ENCODE measurements at regions not wholly inside any gene's neighbourhood (a gene's known extent, or its start where the extent isn't known, plus 50 kb on each side); places are given as distances from the start of the nearest gene placed in this dataset.

GRCh38 chr7:10720042-10720441 is 253.6 kb upstream of the PHF14 start:
- no peaks in the 10 kb centered on the region for H4K20me1 ChIP-seq (ENCODE audit: insufficient read depth, low read length)
- H3K4me2 ChIP-seq (ENCODE audit: low read length), result no peak overlapping the region
- no peak overlapping the region for H3K27ac ChIP-seq (ENCODE audit: low read length)
- no peaks in the 10 kb centered on the region for H3K79me2 ChIP-seq (ENCODE audit: low read length)
- peaks cover 3% of the 10 kb centered on the region; the same call in 1 of the 2 replicates for H3K4me1 ChIP-seq (ENCODE audit: low read length)
- TF ChIP-seq CTCF (IDR thresholded peaks at IDR 0.05; ENCODE audit: low read depth, low read length) (no peak), EZH2phosphoT487 (IDR thresholded peaks at IDR 0.05; ENCODE audit: low read depth) (no peak)
- H3K27me3 ChIP-seq (ENCODE audit: low read depth, low read length), result no peaks in the 10 kb centered on the region
- no peak overlapping the region for H3K4me3 ChIP-seq (ENCODE audit: low read length)
- H3K9me3 ChIP-seq (ENCODE audit: insufficient read depth, low read length), result no peaks in the 10 kb centered on the region
- H3K36me3 ChIP-seq (replicated peaks; ENCODE audit: low read depth, low read length), result no peaks in the 10 kb centered on the region
- no peak overlapping the region for H2AFZ ChIP-seq (ENCODE audit: low read depth, low read length)
- no peak overlapping the region for H3K9ac ChIP-seq (ENCODE audit: low read length)

- Histone ChIP-seq H4K20me1 (ENCODE audit: insufficient read depth, low read length) (no peaks in the 10 kb centered on the region), H3K4me2 (ENCODE audit: low read length) (no peak overlapping the region), H3K4me1 (ENCODE audit: low read length) (peaks cover 3% of the 10 kb centered on the region; the same call in 1 of the 2 replicates), H3K9ac (ENCODE audit: low read length) (no peak overlapping the region), H3K27ac (ENCODE audit: low read length) (no peak overlapping the region), H3K9me3 (ENCODE audit: insufficient read depth, low read length) (no peaks in the 10 kb centered on the region), H3K27me3 (ENCODE audit: low read depth, low read length) (no peaks in the 10 kb centered on the region), H3K4me3 (ENCODE audit: low read length) (no peak overlapping the region), H2AFZ (ENCODE audit: low read depth, low read length) (no peak overlapping the region), H3K36me3 (replicated peaks; ENCODE audit: low read depth, low read length) (no peaks in the 10 kb centered on the region), H3K79me2 (ENCODE audit: low read length) (no peaks in the 10 kb centered on the region)
- TF ChIP-seq CTCF (IDR thresholded peaks at IDR 0.05; ENCODE audit: low read depth, low read length) (no peak), EZH2phosphoT487 (IDR thresholded peaks at IDR 0.05; ENCODE audit: low read depth) (no peak)
These were observed 252.4 kb upstream of the PHF14 start for GRCh38 chr7:10721289-10721688.

GRCh38 chr7:10723832-10724231 is 249.8 kb upstream of the PHF14 start:
- Histone ChIP-seq H3K9me3 (ENCODE audit: insufficient read depth, low read length) (no peaks in the 10 kb centered on the region), H4K20me1 (ENCODE audit: insufficient read depth, low read length) (no peaks in the 10 kb centered on the region), H3K79me2 (ENCODE audit: low read length) (no peaks in the 10 kb centered on the region), H3K27me3 (ENCODE audit: low read depth, low read length) (no peaks in the 10 kb centered on the region), H3K4me1 (ENCODE audit: low read length) (peaks cover 3% of the 10 kb centered on the region; the same call in 1 of the 2 replicates), H3K9ac (ENCODE audit: low read length) (no peak overlapping the region), H3K4me2 (ENCODE audit: low read length) (no peak overlapping the region), H3K4me3 (ENCODE audit: low read length) (no peak overlapping the region), H3K36me3 (replicated peaks; ENCODE audit: low read depth, low read length) (no peaks in the 10 kb centered on the region), H3K27ac (ENCODE audit: low read length) (no peak overlapping the region), H2AFZ (ENCODE audit: low read depth, low read length) (no peak overlapping the region)
- TF ChIP-seq EZH2phosphoT487 (IDR thresholded peaks at IDR 0.05; ENCODE audit: low read depth) (no peak), CTCF (IDR thresholded peaks at IDR 0.05; ENCODE audit: low read depth, low read length) (no peak)

GRCh38 chr7:10724449-10724848 is 249.2 kb upstream of the PHF14 start:
- no peaks in the 10 kb centered on the region for H3K27me3 ChIP-seq (ENCODE audit: low read depth, low read length)
- H3K4me1 ChIP-seq (ENCODE audit: low read length), result peaks cover 3% of the 10 kb centered on the region; the same call in 1 of the 2 replicates
- H3K36me3 ChIP-seq (replicated peaks; ENCODE audit: low read depth, low read length), result no peaks in the 10 kb centered on the region
- no peak overlapping the region for H3K4me2 ChIP-seq (ENCODE audit: low read length)
- no peaks in the 10 kb centered on the region for H3K79me2 ChIP-seq (ENCODE audit: low read length)
- TF ChIP-seq EZH2phosphoT487 (IDR thresholded peaks at IDR 0.05; ENCODE audit: low read depth), result no peak
- TF ChIP-seq CTCF (IDR thresholded peaks at IDR 0.05; ENCODE audit: low read depth, low read length), result no peak
- no peak overlapping the region for H3K27ac ChIP-seq (ENCODE audit: low read length)
- no peaks in the 10 kb centered on the region for H4K20me1 ChIP-seq (ENCODE audit: insufficient read depth, low read length)
- H2AFZ ChIP-seq (ENCODE audit: low read depth, low read length), result no peak overlapping the region
- no peaks in the 10 kb centered on the region for H3K9me3 ChIP-seq (ENCODE audit: insufficient read depth, low read length)
- H3K9ac ChIP-seq (ENCODE audit: low read length), result no peak overlapping the region
- no peak overlapping the region for H3K4me3 ChIP-seq (ENCODE audit: low read length)

Data from OCI-LY3 (cell line).